ENCODE measurements at regions not wholly inside any gene's neighbourhood (a gene's known extent, or its start where the extent isn't known, plus 50 kb on each side); places are given as distances from the start of the nearest gene placed in this dataset.
A peak's percentile ranks its signal among the peaks of the same experiment; 100 is the strongest.

- DNase-seq (no peak), ATAC-seq (ENCODE audit: low FRiP score in 2 of 2) (no peak)
- H3K36me3 ChIP-seq, result no peaks in the 10 kb centered on the region
- no peak overlapping the region for H3K4me3 ChIP-seq
- H3K27ac ChIP-seq, result no peak overlapping the region
- H3K9me3 ChIP-seq, result peaks cover 0 to 13% (median 0%) of the 10 kb centered on the region in 4 donors
- TF ChIP-seq POLR2AphosphoS5 (IDR thresholded peaks at IDR 0.05) (no peak), EP300 (IDR thresholded peaks at IDR 0.05) (no peak), CTCF (IDR thresholded peaks at IDR 0.05) (no peak), POLR2A (IDR thresholded peaks at IDR 0.05) (no peak)
- H3K27me3 ChIP-seq, result no peaks in the 10 kb centered on the region
- H3K4me1 ChIP-seq, result no peaks in the 10 kb centered on the region
- 84 to 89% methylated on average over 2 of the region's 2 CpGs for WGBS, 2 donors
Observed at GRCh38 chr2:223396993-223397392, 205.2 kb downstream of the SCG2 start.

GRCh38 chr2:223399357-223399957, 202.7 kb downstream of the SCG2 start:
- Histone ChIP-seq H3K27me3 (no peaks in the 10 kb centered on the region), H3K36me3 (no peaks in the 10 kb centered on the region), H3K4me3 (no peak overlapping the region), H3K9me3 (no peaks in the 10 kb centered on the region), H3K27ac (no peak overlapping the region), H3K4me1 (no peaks in the 10 kb centered on the region)
- peak in 1 of 2 donors; percentile 49 for ATAC-seq (ENCODE audit: low FRiP score in 2 of 2)
- 62 to 63% methylated on average over 3 of the region's 3 CpGs for WGBS, 2 donors
- DNase-seq, result no peak
- TF ChIP-seq POLR2AphosphoS5 (IDR thresholded peaks at IDR 0.05) (no peak), EP300 (IDR thresholded peaks at IDR 0.05) (no peak), CTCF (IDR thresholded peaks at IDR 0.05) (no peak), POLR2A (IDR thresholded peaks at IDR 0.05) (no peak)

- Histone ChIP-seq H3K9me3 (no peaks in the 10 kb centered on the region), H3K27me3 (no peaks in the 10 kb centered on the region), H3K27ac (no peak overlapping the region), H3K4me3 (no peak overlapping the region), H3K36me3 (no peaks in the 10 kb centered on the region), H3K4me1 (no peaks in the 10 kb centered on the region)
- DNase-seq (no peak), ATAC-seq (ENCODE audit: low FRiP score in 2 of 2) (no peak)
- no peak for TF ChIP-seq POLR2AphosphoS5 (IDR thresholded peaks at IDR 0.05)
- no peak for TF ChIP-seq CTCF (IDR thresholded peaks at IDR 0.05)
- no peak for TF ChIP-seq POLR2A (IDR thresholded peaks at IDR 0.05)
- no peak for TF ChIP-seq EP300 (IDR thresholded peaks at IDR 0.05)
- WGBS, 2 donors, result 91 to 93% methylated on average over 1 of the region's 1 CpG
Observed at GRCh38 chr2:223404616-223405015, 197.5 kb downstream of the SCG2 start.

- no peak overlapping the region for H3K4me3 ChIP-seq
Observed at GRCh38 chr2:223414646-223415045, 187.5 kb downstream of the SCG2 start.

More at GRCh38 chr2:223414646-223415045, 187.5 kb downstream of the SCG2 start:
- H3K27me3 ChIP-seq, result no peaks in the 10 kb centered on the region
- TF ChIP-seq POLR2AphosphoS5 (IDR thresholded peaks at IDR 0.05) (no peak), CTCF (IDR thresholded peaks at IDR 0.05) (no peak), POLR2A (IDR thresholded peaks at IDR 0.05) (no peak), EP300 (IDR thresholded peaks at IDR 0.05) (no peak)
- no peak overlapping the region for H3K27ac ChIP-seq
- WGBS, 2 donors, result 50 to 81% methylated on average over 2 of the region's 2 CpGs
- no peaks in the 10 kb centered on the region for H3K9me3 ChIP-seq
- ATAC-seq (ENCODE audit: low FRiP score in 2 of 2) (peak; percentile 63 to 87), DNase-seq (no peak)
- no peaks in the 10 kb centered on the region for H3K36me3 ChIP-seq
- H3K4me1 ChIP-seq, result no peaks in the 10 kb centered on the region
